SK-N-SH (cell line): ENCODE measurements at regions not wholly inside any gene's neighbourhood (a gene's known extent, or its start where the extent isn't known, plus 50 kb on each side); places are given as distances from the start of the nearest gene placed in this dataset.

ENCODE experiments used
- CTCF ChIA-PET: fragments of 300-600, 350-600 bp; formaldehyde crosslinking; extraction: SDS; loops from one replicate; lab custom pipeline; 2021; lab: Yijun Ruan, JAX
- POLR2A ChIA-PET: fragments of 350-600 bp; sonication (Branson Sonifier 250); formaldehyde crosslinking; extraction: SDS; loops from one replicate; lab custom pipeline; 2020; ENCODE audit warnings: antibody characterized with exemption, inconsistent platforms; lab: Yijun Ruan, JAX
- DNase-seq: peaks from one replicate; pipeline ENCODE4 v3.0.0; 2012
- H2AFZ ChIP-seq: fragments of 200-600 bp; sonication (generic); 2 replicates; pipeline ENCODE4 v1.8.1; 2016; ENCODE audit warnings: antibody characterized with exemption, mild to moderate bottlenecking, low read depth
- H3F3A ChIP-seq: fragments of 200-600 bp; sonication (generic); replicated peaks from 2 replicates; pipeline ENCODE3; 2016; ENCODE audit warnings: antibody characterized with exemption, mild to moderate bottlenecking; ENCODE audit not compliant: insufficient read depth
- H3K27ac ChIP-seq, 2 experiments: fragments of 200-500 bp in 1 of 2; fragments of 200-600 bp in 1 of 2; sonication (Bioruptor generic) in 1 of 2; sonication (generic), shearing (Covaris generic) in 1 of 2; 2 replicates each; pipeline versions ENCODE4 v1.5.1 to v1.6.1; 2014 to 2016; ENCODE audit warnings: low read depth in 2 of 2, inconsistent platforms in 1 of 2, low read length in 1 of 2, mild to moderate bottlenecking in 1 of 2, mixed read lengths in 1 of 2
- H3K27me3 ChIP-seq: fragments of 200-600 bp; sonication (generic), shearing (Covaris generic); 2 replicates; pipeline ENCODE4 v1.6.1; 2016; ENCODE audit warnings: mixed run types; ENCODE audit not compliant: insufficient read depth
- H3K36me3 ChIP-seq, 2 experiments: fragments of 200-500 bp in 1 of 2; fragments of 200-600 bp in 1 of 2; sonication (Bioruptor generic) in 1 of 2; sonication (generic) in 1 of 2; replicated peaks in 1 of 2; 2 replicates each; pipeline versions ENCODE3 to v1.5.1; 2014 to 2016; ENCODE audit warnings: low read length in 1 of 2, mild to moderate bottlenecking in 1 of 2; ENCODE audit not compliant: insufficient read depth in 2 of 2, control insufficient read depth in 1 of 2
- H3K4me1 ChIP-seq, 2 experiments: fragments of 200-500 bp in 1 of 2; fragments of 200-600 bp in 1 of 2; sonication (Bioruptor generic) in 1 of 2; sonication (generic), shearing (Covaris generic) in 1 of 2; 2 replicates each; pipeline versions ENCODE4 v1.5.1 to v1.6.1; 2014 to 2016; ENCODE audit warnings: low read depth in 1 of 2, low read length in 1 of 2, mixed run types in 1 of 2; ENCODE audit not compliant: insufficient read depth in 2 of 2, control insufficient read depth in 1 of 2
- H3K4me2 ChIP-seq: fragments of 200-600 bp; sonication (generic), shearing (Covaris generic); 2 replicates; pipeline ENCODE4 v1.6.1; 2017; ENCODE audit warnings: mixed run types
- H3K4me3 ChIP-seq, 2 experiments: fragments of 200-500 bp in 1 of 2; fragments of 200-600 bp in 1 of 2; sonication (Bioruptor generic) in 1 of 2; sonication (generic), shearing (Covaris generic) in 1 of 2; 2 replicates each; pipeline versions ENCODE4 v1.5.1 to v1.8.1; 2014 to 2016; ENCODE audit warnings: low read depth in 2 of 2, inconsistent platforms in 1 of 2, low read length in 1 of 2, mild to moderate bottlenecking in 1 of 2, mixed read lengths in 1 of 2, moderate library complexity in 1 of 2
- H3K79me2 ChIP-seq: fragments of 200-600 bp; sonication (generic); 2 replicates; pipeline ENCODE4 v1.8.1; 2017; ENCODE audit warnings: mild to moderate bottlenecking; ENCODE audit not compliant: insufficient read depth
- H3K9ac ChIP-seq: fragments of 200-600 bp; sonication (generic); 2 replicates; pipeline ENCODE4 v1.6.1; 2017; ENCODE audit warnings: mixed run types
- H3K9me2 ChIP-seq: fragments of 200-600 bp; sonication (generic); 2 replicates; pipeline ENCODE4 v1.6.1; 2017; ENCODE audit warnings: mixed run types
- H3K9me3 ChIP-seq: fragments of 200-600 bp; sonication (generic); 2 replicates; pipeline ENCODE4 v1.6.1; 2017; ENCODE audit warnings: mixed run types, mild to moderate bottlenecking, moderate library complexity
- H4K20me1 ChIP-seq: fragments of 200-600 bp; sonication (generic); 2 replicates; pipeline ENCODE4 v1.6.1; 2017; ENCODE audit warnings: mild to moderate bottlenecking, mixed run types; ENCODE audit not compliant: insufficient read depth
- CHD2 ChIP-seq: fragments of 150-350 bp; IDR thresholded peaks from 2 replicates; pipeline ENCODE4 v1.6.1; 2018; ENCODE audit warnings: low read length; ENCODE audit not compliant: partially characterized antibody
- EZH2phosphoT487 ChIP-seq: fragments of 200-600 bp; sonication (generic); IDR thresholded peaks from 2 replicates; pipeline ENCODE4 v1.6.1; 2017; ENCODE audit warnings: low read depth, mixed run types, mild to moderate bottlenecking, antibody characterized with exemption, moderate library complexity, borderline replicate concordance
- FOXJ3 ChIP-seq: sonication (generic); formaldehyde crosslinking; IDR thresholded peaks from 2 replicates; pipeline ENCODE4 v1.5.1; 2020; ENCODE audit warnings: mild to moderate bottlenecking, missing genetic modification reagents
- JUND ChIP-seq: IDR thresholded peaks from 2 replicates; pipeline ENCODE4 v1.4.0; 2012
- MEF2A ChIP-seq: IDR thresholded peaks from 2 replicates; pipeline ENCODE4 v1.4.0; 2012; ENCODE audit warnings: low read depth, borderline replicate concordance
- MXI1 ChIP-seq: IDR thresholded peaks from 2 replicates; pipeline ENCODE4 v1.6.1; 2012; ENCODE audit warnings: mild to moderate bottlenecking, low read depth, low read length, improper control_type of control experiment
- NFIC ChIP-seq: IDR thresholded peaks from 2 replicates; pipeline ENCODE4 v1.4.0; 2012; ENCODE audit warnings: borderline replicate concordance
- NRF1 ChIP-seq: IDR thresholded peaks from 2 replicates; pipeline ENCODE4 v1.6.1; 2012; ENCODE audit warnings: low read depth, mild to moderate bottlenecking, low read length
- RAD21 ChIP-seq: IDR thresholded peaks from 2 replicates; pipeline ENCODE4 v1.6.1; 2012; ENCODE audit warnings: mild to moderate bottlenecking, low read length
- RXRA ChIP-seq: IDR thresholded peaks from 2 replicates; pipeline ENCODE4 v1.4.0; 2012; ENCODE audit warnings: low read depth, mild to moderate bottlenecking, borderline replicate concordance
- TEAD4 ChIP-seq: IDR thresholded peaks from 2 replicates; pipeline ENCODE4 v1.4.0; 2012; ENCODE audit warnings: mild to moderate bottlenecking, borderline replicate concordance; ENCODE audit not compliant: insufficient read depth
- WGBS: methylation state at CpG from one replicate; pipeline ENCODE4 v1.1.6; 2017; ENCODE audit warnings: low lambda C conversion rate; 5-methylcytosine and 5-hydroxymethylcytosine counted together
- TF ChIP-seq, protein P1 (sequence below): IDR thresholded peaks from 2 replicates; pipeline ENCODE4 v1.6.1; 2012; ENCODE audit warnings: mild to moderate bottlenecking, low read depth, low read length, moderate library complexity
- TF ChIP-seq, protein P2 (sequence below): fragments of 200-600 bp; sonication (generic); IDR thresholded peaks from 2 replicates; pipeline ENCODE4 v1.6.1; 2017; ENCODE audit warnings: antibody characterized with exemption, mild to moderate bottlenecking, moderate library complexity
- TF ChIP-seq, protein P3 (sequence below): IDR thresholded peaks from 2 replicates; pipeline ENCODE4 v1.4.0; 2012; ENCODE audit warnings: low read depth, borderline replicate concordance
- TF ChIP-seq, protein P4 (sequence below): IDR thresholded peaks from 2 replicates; pipeline ENCODE4; 2012

DNA sequence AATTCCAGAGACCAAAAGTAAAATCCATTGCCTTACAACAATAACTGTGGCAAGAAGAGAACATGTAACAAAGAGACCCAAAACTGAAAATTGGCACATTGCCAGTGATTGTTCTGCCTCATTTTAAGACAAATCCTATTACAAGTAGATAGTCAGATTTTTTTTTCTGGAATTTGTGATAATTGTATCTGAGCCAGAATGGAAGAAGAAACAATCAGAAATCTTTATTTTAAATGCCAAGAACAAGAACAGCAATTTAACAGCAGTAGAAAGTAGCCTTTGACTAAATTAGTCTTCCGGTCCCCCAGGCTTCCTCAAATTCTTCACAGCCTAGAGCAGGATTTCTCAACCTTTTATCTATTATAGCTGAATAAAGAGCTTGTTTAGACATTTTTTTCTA, 106.7 kb upstream of the PTPN3 start:
- Histone ChIP-seq H3K4me1 (no peaks in the 10 kb centered on the region), H3K9me2 (no peaks in the 10 kb centered on the region), H2AFZ (no peak overlapping the region), H4K20me1 (no peaks in the 10 kb centered on the region), H3K9me3 (no peaks in the 10 kb centered on the region), H3K4me2 (no peak overlapping the region), H3K4me3 (no peak overlapping the region), H3K27me3 (peaks cover 22% of the 10 kb centered on the region), H3F3A (peaks cover 6% of the 10 kb centered on the region), H3K9ac (no peak overlapping the region), H3K79me2 (no peaks in the 10 kb centered on the region), H3K27ac (no peak overlapping the region), H3K36me3 (no peaks in the 10 kb centered on the region)
- no peak for DNase-seq
- POLR2A ChIA-PET, result no interaction called here
- TF ChIP-seq, protein P1, sequence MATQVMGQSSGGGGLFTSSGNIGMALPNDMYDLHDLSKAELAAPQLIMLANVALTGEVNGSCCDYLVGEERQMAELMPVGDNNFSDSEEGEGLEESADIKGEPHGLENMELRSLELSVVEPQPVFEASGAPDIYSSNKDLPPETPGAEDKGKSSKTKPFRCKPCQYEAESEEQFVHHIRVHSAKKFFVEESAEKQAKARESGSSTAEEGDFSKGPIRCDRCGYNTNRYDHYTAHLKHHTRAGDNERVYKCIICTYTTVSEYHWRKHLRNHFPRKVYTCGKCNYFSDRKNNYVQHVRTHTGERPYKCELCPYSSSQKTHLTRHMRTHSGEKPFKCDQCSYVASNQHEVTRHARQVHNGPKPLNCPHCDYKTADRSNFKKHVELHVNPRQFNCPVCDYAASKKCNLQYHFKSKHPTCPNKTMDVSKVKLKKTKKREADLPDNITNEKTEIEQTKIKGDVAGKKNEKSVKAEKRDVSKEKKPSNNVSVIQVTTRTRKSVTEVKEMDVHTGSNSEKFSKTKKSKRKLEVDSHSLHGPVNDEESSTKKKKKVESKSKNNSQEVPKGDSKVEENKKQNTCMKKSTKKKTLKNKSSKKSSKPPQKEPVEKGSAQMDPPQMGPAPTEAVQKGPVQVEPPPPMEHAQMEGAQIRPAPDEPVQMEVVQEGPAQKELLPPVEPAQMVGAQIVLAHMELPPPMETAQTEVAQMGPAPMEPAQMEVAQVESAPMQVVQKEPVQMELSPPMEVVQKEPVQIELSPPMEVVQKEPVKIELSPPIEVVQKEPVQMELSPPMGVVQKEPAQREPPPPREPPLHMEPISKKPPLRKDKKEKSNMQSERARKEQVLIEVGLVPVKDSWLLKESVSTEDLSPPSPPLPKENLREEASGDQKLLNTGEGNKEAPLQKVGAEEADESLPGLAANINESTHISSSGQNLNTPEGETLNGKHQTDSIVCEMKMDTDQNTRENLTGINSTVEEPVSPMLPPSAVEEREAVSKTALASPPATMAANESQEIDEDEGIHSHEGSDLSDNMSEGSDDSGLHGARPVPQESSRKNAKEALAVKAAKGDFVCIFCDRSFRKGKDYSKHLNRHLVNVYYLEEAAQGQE, result no peak
- TF ChIP-seq NFIC, result peak; percentile 43; the same call in 1 of the 2 replicates
- CTCF ChIA-PET, result no interaction called here
- whole genome bisulfite sequencing, result 13% methylated on average over 1 of the region's 1 CpG

DNA sequence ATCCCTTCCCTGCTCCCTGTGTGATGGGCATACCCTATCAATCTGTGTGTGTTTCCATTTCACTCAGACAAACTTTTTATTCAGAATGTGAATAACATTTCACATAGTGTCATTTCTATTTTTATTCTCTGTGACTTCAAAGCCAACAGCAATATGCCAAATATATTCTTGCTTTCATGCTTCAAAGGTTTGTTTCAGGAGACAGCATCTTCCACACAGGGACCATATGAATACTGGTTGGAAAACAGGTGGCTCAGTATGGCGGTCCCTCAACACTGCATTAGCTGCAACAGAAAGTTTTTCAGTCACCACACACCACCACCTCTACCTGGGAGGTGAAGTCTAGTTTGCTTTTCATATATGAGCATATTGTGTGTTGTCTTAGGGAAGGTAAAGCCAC, 111.0 kb upstream of the PTPN3 start:
- no peaks in the 10 kb centered on the region for H3K79me2 ChIP-seq
- TF ChIP-seq RAD21 (no peak), FOXJ3 (CRISPR knock-in tag) (no peak), MEF2A (no peak), RXRA (no peak), CHD2 (no peak), TEAD4 (no peak), NRF1 (no peak), JUND (no peak), MXI1 (no peak), EZH2phosphoT487 (no peak)
- TF ChIP-seq, protein P2, sequence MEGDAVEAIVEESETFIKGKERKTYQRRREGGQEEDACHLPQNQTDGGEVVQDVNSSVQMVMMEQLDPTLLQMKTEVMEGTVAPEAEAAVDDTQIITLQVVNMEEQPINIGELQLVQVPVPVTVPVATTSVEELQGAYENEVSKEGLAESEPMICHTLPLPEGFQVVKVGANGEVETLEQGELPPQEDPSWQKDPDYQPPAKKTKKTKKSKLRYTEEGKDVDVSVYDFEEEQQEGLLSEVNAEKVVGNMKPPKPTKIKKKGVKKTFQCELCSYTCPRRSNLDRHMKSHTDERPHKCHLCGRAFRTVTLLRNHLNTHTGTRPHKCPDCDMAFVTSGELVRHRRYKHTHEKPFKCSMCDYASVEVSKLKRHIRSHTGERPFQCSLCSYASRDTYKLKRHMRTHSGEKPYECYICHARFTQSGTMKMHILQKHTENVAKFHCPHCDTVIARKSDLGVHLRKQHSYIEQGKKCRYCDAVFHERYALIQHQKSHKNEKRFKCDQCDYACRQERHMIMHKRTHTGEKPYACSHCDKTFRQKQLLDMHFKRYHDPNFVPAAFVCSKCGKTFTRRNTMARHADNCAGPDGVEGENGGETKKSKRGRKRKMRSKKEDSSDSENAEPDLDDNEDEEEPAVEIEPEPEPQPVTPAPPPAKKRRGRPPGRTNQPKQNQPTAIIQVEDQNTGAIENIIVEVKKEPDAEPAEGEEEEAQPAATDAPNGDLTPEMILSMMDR, result no peak
- TF ChIP-seq, protein P3, sequence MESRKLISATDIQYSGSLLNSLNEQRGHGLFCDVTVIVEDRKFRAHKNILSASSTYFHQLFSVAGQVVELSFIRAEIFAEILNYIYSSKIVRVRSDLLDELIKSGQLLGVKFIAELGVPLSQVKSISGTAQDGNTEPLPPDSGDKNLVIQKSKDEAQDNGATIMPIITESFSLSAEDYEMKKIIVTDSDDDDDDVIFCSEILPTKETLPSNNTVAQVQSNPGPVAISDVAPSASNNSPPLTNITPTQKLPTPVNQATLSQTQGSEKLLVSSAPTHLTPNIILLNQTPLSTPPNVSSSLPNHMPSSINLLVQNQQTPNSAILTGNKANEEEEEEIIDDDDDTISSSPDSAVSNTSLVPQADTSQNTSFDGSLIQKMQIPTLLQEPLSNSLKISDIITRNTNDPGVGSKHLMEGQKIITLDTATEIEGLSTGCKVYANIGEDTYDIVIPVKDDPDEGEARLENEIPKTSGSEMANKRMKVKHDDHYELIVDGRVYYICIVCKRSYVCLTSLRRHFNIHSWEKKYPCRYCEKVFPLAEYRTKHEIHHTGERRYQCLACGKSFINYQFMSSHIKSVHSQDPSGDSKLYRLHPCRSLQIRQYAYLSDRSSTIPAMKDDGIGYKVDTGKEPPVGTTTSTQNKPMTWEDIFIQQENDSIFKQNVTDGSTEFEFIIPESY, result no peak
- TF ChIP-seq, protein P4, sequence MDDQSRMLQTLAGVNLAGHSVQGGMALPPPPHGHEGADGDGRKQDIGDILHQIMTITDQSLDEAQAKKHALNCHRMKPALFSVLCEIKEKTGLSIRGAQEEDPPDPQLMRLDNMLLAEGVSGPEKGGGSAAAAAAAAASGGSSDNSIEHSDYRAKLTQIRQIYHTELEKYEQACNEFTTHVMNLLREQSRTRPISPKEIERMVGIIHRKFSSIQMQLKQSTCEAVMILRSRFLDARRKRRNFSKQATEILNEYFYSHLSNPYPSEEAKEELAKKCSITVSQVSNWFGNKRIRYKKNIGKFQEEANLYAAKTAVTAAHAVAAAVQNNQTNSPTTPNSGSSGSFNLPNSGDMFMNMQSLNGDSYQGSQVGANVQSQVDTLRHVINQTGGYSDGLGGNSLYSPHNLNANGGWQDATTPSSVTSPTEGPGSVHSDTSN, result no peak
- H3F3A ChIP-seq, result no peaks in the 10 kb centered on the region
- H3K4me3 ChIP-seq, result no peak overlapping the region
- H3K4me1 ChIP-seq, result no peaks in the 10 kb centered on the region
- POLR2A ChIA-PET, result no interaction called here
- no peaks in the 10 kb centered on the region for H3K9me2 ChIP-seq
- H3K27me3 ChIP-seq, result peaks cover 24% of the 10 kb centered on the region
- H3K27ac ChIP-seq, result no peak overlapping the region
- no peaks in the 10 kb centered on the region for H3K36me3 ChIP-seq
- H2AFZ ChIP-seq, result no peak overlapping the region
- CTCF ChIA-PET, result interaction anchor here (0.6 kb wide), 1 partner anchor 901 kb away, joined by 3 read pairs; no protein-coding TSS in a partner anchor
- 11% methylated on average over 1 of the region's 1 CpG for WGBS
- H3K4me2 ChIP-seq, result no peak overlapping the region
- DNase-seq, result no peak
- no peaks in the 10 kb centered on the region for H3K9me3 ChIP-seq
- H3K9ac ChIP-seq, result no peak overlapping the region
- no peaks in the 10 kb centered on the region for H4K20me1 ChIP-seq
